GM12801 (cell line): ENCODE measurements at regions not wholly inside any gene's neighbourhood (a gene's known extent, or its start where the extent isn't known, plus 50 kb on each side); places are given as distances from the start of the nearest gene placed in this dataset.

Experiments
- TF ChIP-seq, protein P1 (sequence below): IDR thresholded peaks from one replicate; pipeline ENCODE4 v1.5.1; 2011; ENCODE audit warnings: control low read depth; ENCODE audit not compliant: insufficient read length; ENCODE audit errors: extremely low read depth

DNA sequence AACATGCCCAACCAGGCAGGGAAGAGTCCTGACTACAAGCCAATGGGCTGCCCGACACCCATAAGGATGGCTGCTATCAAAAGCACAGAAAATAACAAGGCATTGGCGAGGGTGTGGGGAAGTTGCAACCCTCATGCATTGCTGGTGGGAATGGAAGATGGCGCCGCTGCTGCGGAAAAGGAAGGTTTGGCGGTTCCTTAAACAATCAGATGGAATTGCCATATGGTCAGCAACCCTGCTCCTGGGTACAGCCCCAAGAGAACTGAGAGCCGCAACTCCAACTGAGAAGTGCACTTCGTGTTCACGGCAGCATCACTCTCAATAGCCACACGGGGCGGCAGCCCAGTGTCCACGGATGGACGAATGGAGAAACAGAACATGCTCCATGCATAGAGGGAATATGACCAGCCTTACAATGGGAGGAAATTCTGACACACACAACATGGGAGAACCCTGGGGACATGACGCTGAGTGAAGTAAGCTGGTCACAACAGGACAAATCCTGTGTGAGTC, 193.3 kb downstream of the RBFOX3 start:
- TF ChIP-seq, protein P1, sequence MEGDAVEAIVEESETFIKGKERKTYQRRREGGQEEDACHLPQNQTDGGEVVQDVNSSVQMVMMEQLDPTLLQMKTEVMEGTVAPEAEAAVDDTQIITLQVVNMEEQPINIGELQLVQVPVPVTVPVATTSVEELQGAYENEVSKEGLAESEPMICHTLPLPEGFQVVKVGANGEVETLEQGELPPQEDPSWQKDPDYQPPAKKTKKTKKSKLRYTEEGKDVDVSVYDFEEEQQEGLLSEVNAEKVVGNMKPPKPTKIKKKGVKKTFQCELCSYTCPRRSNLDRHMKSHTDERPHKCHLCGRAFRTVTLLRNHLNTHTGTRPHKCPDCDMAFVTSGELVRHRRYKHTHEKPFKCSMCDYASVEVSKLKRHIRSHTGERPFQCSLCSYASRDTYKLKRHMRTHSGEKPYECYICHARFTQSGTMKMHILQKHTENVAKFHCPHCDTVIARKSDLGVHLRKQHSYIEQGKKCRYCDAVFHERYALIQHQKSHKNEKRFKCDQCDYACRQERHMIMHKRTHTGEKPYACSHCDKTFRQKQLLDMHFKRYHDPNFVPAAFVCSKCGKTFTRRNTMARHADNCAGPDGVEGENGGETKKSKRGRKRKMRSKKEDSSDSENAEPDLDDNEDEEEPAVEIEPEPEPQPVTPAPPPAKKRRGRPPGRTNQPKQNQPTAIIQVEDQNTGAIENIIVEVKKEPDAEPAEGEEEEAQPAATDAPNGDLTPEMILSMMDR: no peak

DNA sequence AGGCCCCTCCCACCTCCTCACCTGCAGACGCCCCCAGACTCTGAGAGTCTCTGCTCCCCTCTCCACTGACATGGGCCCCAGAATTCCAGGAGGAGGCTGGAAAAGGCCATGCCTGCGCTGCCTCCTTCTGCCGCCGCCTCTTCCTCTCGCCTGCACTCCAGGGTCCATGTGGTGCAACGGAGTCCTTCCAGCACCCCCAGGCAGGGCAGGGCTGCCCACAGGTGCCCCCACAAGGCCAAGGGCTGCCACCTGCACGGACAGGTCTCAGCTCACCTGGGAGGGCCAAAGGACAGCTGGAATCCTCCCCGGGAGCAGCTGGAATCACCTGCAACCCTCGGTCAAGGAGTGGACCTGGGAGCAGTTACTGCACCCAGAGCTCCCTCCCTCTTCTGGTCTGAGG, 194.9 kb downstream of the RBFOX3 start:
- TF ChIP-seq, protein P1: no peak

GRCh38 chr17:79415365-79415764, 195.5 kb downstream of the RBFOX3 start:
- TF ChIP-seq, protein P1: no peak

DNA sequence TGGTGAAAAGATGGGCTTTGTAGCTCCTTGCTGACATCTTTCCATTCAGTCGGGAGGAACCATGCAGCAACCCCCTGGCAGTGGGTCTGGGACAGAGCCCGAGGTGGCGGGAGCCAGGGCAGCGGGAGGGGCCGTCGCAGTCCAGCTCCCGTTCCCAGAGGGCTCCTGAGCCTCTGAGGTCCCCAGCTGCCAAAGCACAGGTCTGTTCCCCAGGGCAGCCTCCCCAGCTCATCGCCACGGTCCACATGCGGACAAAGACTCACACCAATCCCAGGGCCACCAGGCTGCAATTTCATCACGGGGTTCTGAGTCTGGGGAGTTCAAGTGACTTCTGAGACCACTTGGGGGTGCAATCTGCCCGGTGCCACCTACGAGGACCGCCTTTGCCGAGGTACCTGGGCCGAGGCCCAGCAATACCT, 196.0 kb downstream of the RBFOX3 start:
- TF ChIP-seq, protein P1: no peak

GRCh38 chr17:79414063-79414792, 196.6 kb downstream of the RBFOX3 start:
- TF ChIP-seq, protein P1: no peak

- TF ChIP-seq, protein P1: no peak
Measured at GRCh38 chr17:79413611-79414010, 197.2 kb downstream of the RBFOX3 start.

DNA sequence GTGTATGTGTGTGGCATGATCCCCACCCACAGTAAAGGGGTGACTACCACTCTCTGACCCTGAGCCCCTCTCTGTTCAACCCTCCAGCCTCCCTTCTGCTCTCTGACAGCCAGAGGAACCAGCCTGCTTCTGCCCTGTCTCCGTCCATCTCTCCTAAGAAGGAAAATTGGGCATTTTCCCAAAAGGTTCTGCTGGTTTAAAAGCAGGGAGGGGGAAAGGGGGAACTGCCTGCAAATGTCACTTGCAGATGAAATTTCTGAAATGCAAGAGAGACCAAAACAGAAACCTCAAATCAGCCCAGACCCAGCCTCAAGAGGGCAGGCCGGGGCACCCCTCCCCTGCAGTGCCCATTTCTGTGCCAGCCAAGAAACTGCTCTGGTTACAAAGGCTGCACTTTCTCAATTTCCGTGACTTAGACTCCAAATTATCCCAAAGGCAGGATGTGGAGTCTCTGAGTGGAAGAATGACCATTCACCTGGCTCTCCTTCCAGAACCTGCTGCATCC, 197.9 kb downstream of the RBFOX3 start:
- TF ChIP-seq, protein P1: no peak
